Cerebellar nuclear complex (tissue), 1 donor: ENCODE measurements at regions not wholly inside any gene's neighbourhood (a gene's known extent, or its start where the extent isn't known, plus 50 kb on each side); places are given as distances from the start of the nearest gene placed in this dataset.
"Not testable (repeated sequence)": the region's sequence is repeated elsewhere in the genome, so short reads cannot be mapped to it uniquely, and the experiment has no call there.

Experiments used
- DNase-seq, 2 experiments: peaks; one replicate each; lab custom pipeline; 2025; lab: John Stamatoyannopoulos, UW

DNA sequence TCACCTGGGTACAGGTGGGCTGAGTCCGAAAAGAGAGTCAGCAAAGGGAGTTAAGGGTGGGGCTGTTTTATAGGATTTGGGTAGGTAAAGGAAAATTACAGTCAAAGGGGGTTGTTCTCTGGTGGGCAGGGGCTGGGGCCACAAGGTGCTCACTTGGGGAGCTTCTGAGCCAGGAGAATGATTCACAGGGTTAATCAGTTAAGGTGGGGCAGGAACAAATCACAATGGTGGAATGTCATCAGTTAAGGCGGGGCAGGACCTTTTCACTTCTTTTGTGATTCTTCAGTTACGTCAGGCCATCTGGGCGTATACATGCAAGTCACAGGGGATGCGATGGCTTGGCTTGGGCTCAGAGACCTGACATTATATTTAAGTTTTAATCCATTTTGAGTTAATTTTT lies 179.7 kb upstream of the TRPC7 start:
- DNase-seq, result not testable (repeated sequence)

DNA sequence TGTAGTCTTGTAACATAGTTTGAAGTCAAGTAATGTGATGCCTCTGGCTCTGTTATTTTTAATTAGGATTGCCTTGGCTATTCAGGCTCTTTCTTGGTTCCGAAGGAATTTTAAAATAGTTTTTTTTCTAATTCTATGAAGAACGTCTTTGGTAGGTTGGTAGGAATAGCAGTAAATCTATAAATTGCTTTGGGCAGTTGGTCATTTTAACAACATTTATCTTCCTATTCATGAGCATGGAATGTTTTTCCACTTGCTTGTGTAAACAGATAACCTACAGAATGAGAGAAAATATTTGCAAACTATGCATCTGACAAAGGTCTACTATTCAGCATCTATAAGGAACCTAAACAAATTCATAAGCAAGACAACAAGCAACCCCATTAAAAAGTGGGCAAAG lies 173.2 kb upstream of the TRPC7 start:
- DNase-seq, result no peak

DNA sequence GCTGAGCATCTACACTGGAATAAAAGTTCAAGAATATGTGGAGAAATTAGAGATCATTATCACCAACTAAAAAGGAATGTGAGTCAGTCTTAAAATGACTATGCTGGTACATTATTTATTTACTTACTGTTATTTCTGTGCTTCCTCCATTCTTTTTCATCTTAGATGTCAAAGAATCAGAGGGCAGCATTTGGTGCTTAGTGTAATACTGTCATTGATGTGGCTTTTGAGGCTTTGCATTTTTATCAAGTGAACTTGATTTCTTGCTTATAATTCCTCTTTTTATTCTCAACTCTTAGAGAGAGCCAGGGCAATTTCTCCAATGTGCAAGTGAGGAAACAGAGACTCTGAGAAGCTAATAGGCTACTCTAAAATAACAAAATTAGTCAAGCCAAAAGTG lies 163.7 kb upstream of the TRPC7 start:
- no peak for DNase-seq

DNA sequence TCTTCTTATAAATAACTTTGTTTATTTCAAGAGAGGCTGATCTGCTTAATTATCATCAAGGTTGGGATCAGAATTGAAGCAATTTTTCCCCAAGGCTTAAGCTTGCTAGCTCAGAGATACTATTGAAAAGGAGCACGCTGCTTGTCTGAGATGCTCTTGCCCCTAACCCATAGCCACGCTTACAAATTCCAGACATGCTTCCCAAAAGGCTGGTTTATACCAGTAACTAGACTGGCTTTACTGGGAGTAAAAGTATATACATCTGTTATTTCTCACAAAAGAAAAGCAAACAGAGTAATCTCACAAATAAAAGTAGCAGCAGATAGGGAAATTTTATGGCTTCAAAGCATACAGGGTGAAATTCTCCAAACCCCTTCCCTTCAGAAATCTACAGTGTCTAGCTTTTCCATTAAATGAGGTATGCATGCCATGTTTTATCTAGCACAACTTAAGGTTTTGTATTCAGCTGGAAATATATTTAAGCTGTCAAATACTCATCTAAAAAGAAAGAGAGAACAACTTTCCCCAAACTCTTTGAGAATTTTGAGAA lies 163.2 kb upstream of the TRPC7 start:
- DNase-seq, result no peak

DNA sequence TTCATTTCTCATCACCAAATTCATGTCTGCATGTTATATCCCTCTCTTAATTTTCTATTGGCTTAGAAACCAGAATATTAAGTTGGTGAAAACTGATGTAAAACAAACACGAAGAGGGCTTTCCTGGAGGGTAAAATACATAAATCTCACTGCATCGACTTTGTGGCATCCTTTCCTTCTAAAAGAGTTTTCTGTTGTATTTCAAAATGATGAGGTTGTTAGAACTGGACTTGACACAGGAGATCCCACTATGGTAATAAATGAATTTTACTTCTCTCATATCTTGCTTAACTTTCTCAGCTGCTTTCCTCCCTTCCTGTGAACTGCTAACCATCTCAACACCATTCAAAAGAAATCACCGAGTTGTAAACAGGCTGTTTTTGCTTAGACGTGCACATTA lies 162.0 kb upstream of the TRPC7 start:
- DNase-seq, result no peak

- no peak for DNase-seq
Measured at GRCh38 chr5:136526791-136527190, 161.4 kb upstream of the TRPC7 start.

DNA sequence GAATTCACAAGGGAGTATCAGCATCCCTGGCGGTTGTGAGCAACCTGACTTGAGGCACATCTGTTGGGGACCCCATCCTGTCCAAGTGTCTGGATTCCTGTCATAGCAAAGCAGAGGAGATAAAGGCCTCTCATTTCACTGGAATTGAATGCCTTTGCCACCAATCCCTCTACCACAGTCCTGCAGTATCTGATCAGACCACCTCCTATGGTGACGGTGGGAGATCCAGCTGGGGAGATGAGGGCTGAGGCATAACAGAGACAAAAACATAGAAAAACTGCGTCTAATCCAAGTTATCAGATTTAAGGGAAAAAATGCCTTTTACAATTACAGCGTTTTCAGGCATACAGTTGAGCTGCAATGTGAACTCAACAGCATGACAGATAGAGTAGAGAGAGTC lies 160.7 kb upstream of the TRPC7 start:
- DNase-seq, result no peak

GRCh38 chr5:136525597-136525996 lies 160.3 kb upstream of the TRPC7 start:
- DNase-seq, result no peak

- no peak for DNase-seq
Measured at GRCh38 chr5:136522217-136522956, 157.0 kb upstream of the TRPC7 start.

DNA sequence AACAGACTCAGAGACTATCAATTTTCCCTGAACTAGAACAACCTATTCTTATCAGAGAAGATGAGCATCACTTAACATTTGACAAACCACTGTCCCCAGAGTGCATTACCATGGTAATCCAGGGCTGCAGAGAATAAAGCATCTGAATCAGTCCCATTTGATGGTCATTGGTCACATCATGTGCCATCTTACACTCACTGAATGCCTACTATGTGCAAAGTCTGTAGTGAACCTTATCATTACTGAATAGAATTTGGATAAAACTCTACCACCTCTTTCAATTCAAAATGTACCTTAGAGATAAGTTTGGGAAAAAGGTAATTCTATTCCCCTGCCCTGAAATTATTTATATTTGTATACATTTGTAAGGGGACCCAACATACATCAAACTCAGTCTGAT lies 156.4 kb upstream of the TRPC7 start:
- DNase-seq, result no peak

GRCh38 chr5:136518814-136519213 lies 153.5 kb upstream of the TRPC7 start:
- no peak for DNase-seq

DNA sequence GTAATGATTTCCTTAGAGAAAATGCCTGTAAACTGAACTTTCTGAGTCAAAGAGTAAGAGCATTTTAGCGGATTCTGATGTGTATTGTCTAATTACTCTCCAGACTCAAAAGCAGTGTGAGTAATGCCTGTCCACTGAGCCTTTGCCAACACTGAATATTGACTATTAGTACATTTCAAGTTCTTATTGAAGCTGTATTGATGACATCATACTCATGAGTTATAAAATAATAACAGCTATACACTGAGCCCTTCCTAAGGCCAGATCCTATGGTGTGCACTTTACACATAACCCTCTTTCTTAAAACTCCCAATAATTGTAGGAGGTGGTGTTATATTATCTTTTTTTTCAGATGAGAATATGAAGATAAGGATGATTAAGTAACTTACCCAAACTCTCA lies 152.8 kb upstream of the TRPC7 start:
- DNase-seq, result no peak

DNA sequence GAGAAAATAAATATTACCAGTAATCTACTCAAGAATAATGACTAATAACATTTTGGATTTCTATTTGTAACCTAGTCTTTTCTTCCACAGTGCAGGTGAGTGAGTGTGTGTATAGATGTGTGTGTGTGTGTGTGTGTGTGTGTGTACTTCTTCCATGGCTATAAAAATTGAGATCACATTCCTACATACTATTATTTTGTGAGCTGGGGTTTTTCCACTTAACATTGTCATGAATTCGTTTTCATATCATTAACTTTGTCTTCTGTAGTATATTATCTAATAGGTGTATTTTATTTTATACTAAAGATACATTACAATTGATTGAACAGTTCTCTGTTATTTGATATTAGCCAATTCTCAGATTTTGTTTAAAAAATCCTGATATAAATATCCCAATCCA lies 152.4 kb upstream of the TRPC7 start:
- DNase-seq, result no peak

GRCh38 chr5:136516637-136517036 lies 151.3 kb upstream of the TRPC7 start:
- DNase-seq, result no peak

- DNase-seq, result no peak
Measured at GRCh38 chr5:136513430-136513829, 148.1 kb upstream of the TRPC7 start.

- no peak for DNase-seq
Measured at GRCh38 chr5:136511046-136511445, 145.7 kb upstream of the TRPC7 start.

DNA sequence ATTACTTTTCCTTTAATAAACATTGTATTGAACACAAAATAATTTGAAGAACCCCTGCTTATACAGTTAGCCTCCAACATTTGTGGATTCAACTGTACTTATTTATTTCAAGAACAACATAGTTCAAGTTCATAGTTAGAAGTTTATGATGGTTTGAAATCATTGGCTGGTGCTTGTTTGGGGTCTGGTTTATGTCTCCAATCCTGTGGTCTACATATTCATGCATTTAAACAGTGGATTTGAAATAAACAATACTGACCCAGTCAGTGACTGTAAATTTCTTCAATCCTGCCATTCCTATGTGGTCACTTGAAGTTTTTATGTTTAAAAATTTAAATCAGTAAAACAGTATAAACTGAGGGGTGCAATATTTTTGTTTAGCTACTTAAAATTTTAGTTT lies 145.1 kb upstream of the TRPC7 start:
- no peak for DNase-seq

- no peak for DNase-seq
Measured at GRCh38 chr5:136506131-136506530, 140.8 kb upstream of the TRPC7 start.

DNA sequence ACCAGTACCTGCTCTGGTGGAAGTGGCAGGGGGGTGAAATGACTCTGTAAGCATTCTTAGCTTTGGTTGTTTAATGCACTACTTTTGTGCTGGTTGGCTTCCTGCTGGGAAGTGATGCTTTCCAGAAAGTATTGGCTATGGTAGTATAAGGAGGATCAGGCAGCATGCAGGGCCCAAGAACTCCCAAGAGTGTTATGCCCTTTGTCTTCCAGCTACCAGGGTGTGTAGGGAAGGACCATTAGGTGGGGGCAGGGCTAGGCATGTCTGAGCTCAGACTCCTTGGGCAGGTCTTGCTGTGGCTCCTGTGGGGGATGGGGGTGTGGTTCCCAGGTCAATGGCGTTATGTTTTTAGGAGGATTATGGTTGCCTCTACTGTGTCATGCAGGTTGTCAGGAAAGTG lies 135.8 kb upstream of the TRPC7 start:
- DNase-seq, result no peak

DNA sequence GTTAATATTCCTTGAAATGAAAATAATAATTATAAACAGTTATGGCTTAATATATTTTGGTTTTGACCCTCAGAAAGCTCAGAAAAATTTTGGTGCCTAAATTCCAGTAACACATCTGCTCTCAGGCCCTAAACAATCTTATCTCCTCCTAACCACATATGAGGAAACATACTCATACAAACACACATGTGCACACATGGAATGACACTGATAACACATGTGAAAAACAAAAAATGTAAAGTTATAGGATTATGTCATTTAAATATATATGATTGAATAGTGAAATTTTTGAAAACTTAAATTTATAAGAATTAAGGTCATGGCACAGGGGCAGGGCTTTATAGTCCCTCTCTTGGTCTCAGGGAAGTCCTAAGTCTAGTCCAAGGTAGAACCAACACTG lies 127.2 kb upstream of the TRPC7 start:
- no peak for DNase-seq

DNA sequence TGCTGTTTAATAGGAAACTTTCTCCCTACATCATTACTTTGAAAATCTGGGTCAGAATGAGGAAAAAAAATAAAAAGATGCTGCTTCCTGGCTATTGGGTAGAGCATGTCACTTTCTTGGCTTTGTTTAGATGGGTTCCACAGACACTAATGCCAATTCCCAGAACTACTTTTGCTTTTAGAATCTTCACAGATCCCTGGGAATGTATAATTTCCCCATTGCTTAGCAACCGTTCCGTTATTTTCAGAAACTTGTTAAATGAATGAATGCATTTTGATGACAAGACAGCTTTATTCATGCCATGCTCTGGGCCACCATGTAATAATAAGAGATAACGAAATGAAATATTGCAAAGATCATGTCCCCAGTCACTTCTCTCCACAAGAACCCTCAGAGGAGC lies 126.5 kb upstream of the TRPC7 start:
- DNase-seq, result no peak

- no peak for DNase-seq
Measured at GRCh38 chr5:136484808-136485325, 119.5 kb upstream of the TRPC7 start.

DNA sequence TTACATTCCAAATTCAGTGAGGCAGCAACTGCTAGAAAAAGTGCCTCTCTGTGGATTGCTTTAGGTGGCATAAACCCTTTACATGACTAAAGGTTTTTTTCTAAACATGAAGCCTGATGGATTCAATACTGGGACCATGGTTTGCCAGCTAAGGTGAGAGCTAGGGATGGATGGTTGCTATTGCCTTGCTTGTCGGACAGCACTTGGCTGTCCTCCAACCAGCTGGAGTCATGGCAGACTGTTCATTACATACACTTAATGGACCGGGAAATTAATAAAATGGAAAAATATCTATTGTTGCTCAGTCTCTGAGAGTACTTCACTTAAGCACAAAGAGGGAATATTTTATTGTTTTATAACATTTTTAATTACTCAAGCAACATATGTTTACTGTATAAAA lies 116.9 kb upstream of the TRPC7 start:
- no peak for DNase-seq

DNA sequence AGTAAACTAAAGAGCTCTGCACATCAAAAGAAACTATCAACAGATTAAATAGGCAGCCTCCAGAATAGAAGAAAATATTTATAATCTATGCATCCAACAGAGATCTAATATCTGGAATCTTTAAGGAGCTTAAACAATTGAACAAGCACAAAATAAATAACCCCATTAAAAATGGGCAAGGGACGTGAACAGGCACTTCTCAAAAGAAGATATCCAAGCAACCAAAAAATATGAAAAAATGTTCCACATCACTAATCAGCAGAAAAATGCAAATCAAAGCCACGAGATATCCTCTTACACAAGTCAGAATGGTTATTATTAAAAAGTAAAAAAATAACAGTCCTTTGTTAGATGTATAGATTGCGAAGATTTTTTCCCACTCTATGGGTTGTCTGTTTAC lies 109.1 kb upstream of the TRPC7 start:
- no peak for DNase-seq
